ENCODE measurements at regions not wholly inside any gene's neighbourhood (a gene's known extent, or its start where the extent isn't known, plus 50 kb on each side); places are given as distances from the start of the nearest gene placed in this dataset.

- Histone ChIP-seq H4K20me1 (ENCODE audit: insufficient read depth, low read length, poor library complexity, severe bottlenecking) (no peaks in the 10 kb centered on the region), H3F3A (ENCODE audit: low read depth) (no peaks in the 10 kb centered on the region), H3K4me1 (ENCODE audit: insufficient read depth, low read length, poor library complexity, severe bottlenecking) (no peaks in the 10 kb centered on the region), H3K27me3 (ENCODE audit: insufficient read depth, low read length, poor library complexity, severe bottlenecking) (no peaks in the 10 kb centered on the region), H3K9me2 (replicated peaks; ENCODE audit: low read depth, low read length) (no peaks in the 10 kb centered on the region), H3K4me3 (ENCODE audit: low read length, poor library complexity, severe bottlenecking) (no peak overlapping the region), H3K4me2 (ENCODE audit: low read depth, low read length, poor library complexity, severe bottlenecking) (no peak overlapping the region), H3K36me3 (ENCODE audit: insufficient read depth, low read length) (no peaks in the 10 kb centered on the region), H3K79me2 (ENCODE audit: insufficient read depth, low read length) (no peaks in the 10 kb centered on the region), H2AFZ (ENCODE audit: low read length) (no peak overlapping the region), H3K9ac (ENCODE audit: low read depth, low read length, poor library complexity, severe bottlenecking) (no peak overlapping the region), H3K9me3 (ENCODE audit: insufficient read depth, low read depth, low read length) (no peaks in the 10 kb centered on the region; the same call in 1 of the 2 replicates)
- TF ChIP-seq EZH2phosphoT487 (IDR thresholded peaks at IDR 0.05; ENCODE audit: borderline replicate concordance) (no peak), CTCF (conservative IDR thresholded peaks at IDR 0.05; ENCODE audit: low read length) (no peak)
These were observed 171.9 kb downstream of the FGFR2 start for GRCh38 chr10:121426307-121426706.
